ENCODE measurements at regions not wholly inside any gene's neighbourhood (a gene's known extent, or its start where the extent isn't known, plus 50 kb on each side); places are given as distances from the start of the nearest gene placed in this dataset.
"Not testable (repeated sequence)": the region's sequence is repeated elsewhere in the genome, so short reads cannot be mapped to it uniquely, and the experiment has no call there.

GRCh38 chr3:147304756-147305155, 101.6 kb downstream of the ZIC4 start:
- TF ChIP-seq POLR2AphosphoS5 (IDR thresholded peaks at IDR 0.05; ENCODE audit: borderline replicate concordance, low read depth, low read length) (no peak), FOXP2 (optimal IDR thresholded peaks at IDR 0.05; ENCODE audit: control extremely low read depth, extremely low read length, insufficient read depth) (no peak), EZH2 (IDR thresholded peaks at IDR 0.05) (no peak)
- H3K36me3 ChIP-seq (ENCODE audit: insufficient read depth, low read length): no peaks in the 10 kb centered on the region
- no peak for DNase-seq (ENCODE audit: low read depth, low spot score)
- H3K27ac ChIP-seq: 0 out of 2 replicates have a peak overlapping the region, but pooled peaks have one; percentile 16
- H3K9ac ChIP-seq (ENCODE audit: insufficient read length): no peak overlapping the region
- no peaks in the 10 kb centered on the region for H3K9me3 ChIP-seq (ENCODE audit: low read depth, low read length)
- no peak overlapping the region for H3K4me3 ChIP-seq

GRCh38 chr3:147301781-147302180, 104.6 kb downstream of the ZIC4 start:
- Histone ChIP-seq H3K36me3 (ENCODE audit: insufficient read depth, low read length) (no peaks in the 10 kb centered on the region), H3K9ac (ENCODE audit: insufficient read length) (no peak overlapping the region), H3K27ac (peak overlapping the region; percentile 56), H3K9me3 (ENCODE audit: low read depth, low read length) (no peaks in the 10 kb centered on the region), H3K4me3 (peak overlapping the region; percentile 13; the same call in 1 of the 2 replicates)
- peak; percentile 62 for DNase-seq (ENCODE audit: low read depth, low spot score)
- TF ChIP-seq EZH2 (IDR thresholded peaks at IDR 0.05) (no peak), POLR2AphosphoS5 (IDR thresholded peaks at IDR 0.05; ENCODE audit: borderline replicate concordance, low read depth, low read length) (peak; percentile 13; the same call in 1 of the 2 replicates), FOXP2 (optimal IDR thresholded peaks at IDR 0.05; ENCODE audit: control extremely low read depth, extremely low read length, insufficient read depth) (peak; percentile 84)

GRCh38 chr3:147299656-147300055, 106.7 kb downstream of the ZIC4 start:
- H3K9me3 ChIP-seq (ENCODE audit: low read depth, low read length): no peaks in the 10 kb centered on the region
- no peak for DNase-seq (ENCODE audit: low read depth, low spot score)
- no peak overlapping the region for H3K4me3 ChIP-seq
- H3K36me3 ChIP-seq (ENCODE audit: insufficient read depth, low read length): no peaks in the 10 kb centered on the region
- H3K27ac ChIP-seq: no peak overlapping the region
- H3K9ac ChIP-seq (ENCODE audit: insufficient read length): no peak overlapping the region
- TF ChIP-seq FOXP2 (optimal IDR thresholded peaks at IDR 0.05; ENCODE audit: control extremely low read depth, extremely low read length, insufficient read depth): no peak
- TF ChIP-seq EZH2 (IDR thresholded peaks at IDR 0.05): no peak
- TF ChIP-seq POLR2AphosphoS5 (IDR thresholded peaks at IDR 0.05; ENCODE audit: borderline replicate concordance, low read depth, low read length): no peak

GRCh38 chr3:147298511-147298982, 107.8 kb downstream of the ZIC4 start:
- TF ChIP-seq POLR2AphosphoS5 (IDR thresholded peaks at IDR 0.05; ENCODE audit: borderline replicate concordance, low read depth, low read length): no peak
- TF ChIP-seq FOXP2 (optimal IDR thresholded peaks at IDR 0.05; ENCODE audit: control extremely low read depth, extremely low read length, insufficient read depth): peak; percentile 72
- Histone ChIP-seq H3K9me3 (ENCODE audit: low read depth, low read length) (no peaks in the 10 kb centered on the region; the same call in 1 of the 2 replicates), H3K9ac (ENCODE audit: insufficient read length) (no peak overlapping the region), H3K27ac (peak overlapping the region; percentile 51), H3K36me3 (ENCODE audit: insufficient read depth, low read length) (no peaks in the 10 kb centered on the region), H3K4me3 (peak overlapping the region; percentile 70)
- peak; percentile 96 for DNase-seq (ENCODE audit: low read depth, low spot score)

GRCh38 chr3:147297761-147298350, 108.5 kb downstream of the ZIC4 start:
- no peak for TF ChIP-seq FOXP2 (optimal IDR thresholded peaks at IDR 0.05; ENCODE audit: control extremely low read depth, extremely low read length, insufficient read depth)
- no peak for TF ChIP-seq POLR2AphosphoS5 (IDR thresholded peaks at IDR 0.05; ENCODE audit: borderline replicate concordance, low read depth, low read length)
- TF ChIP-seq EZH2 (IDR thresholded peaks at IDR 0.05): no peak
- H3K9me3 ChIP-seq (ENCODE audit: low read depth, low read length): no peaks in the 10 kb centered on the region; the same call in 1 of the 2 replicates
- no peaks in the 10 kb centered on the region for H3K36me3 ChIP-seq (ENCODE audit: insufficient read depth, low read length)
- H3K9ac ChIP-seq (ENCODE audit: insufficient read length): no peak overlapping the region
- H3K4me3 ChIP-seq: peak overlapping the region; percentile 70
- no peak for DNase-seq (ENCODE audit: low read depth, low spot score)
- peak overlapping the region; percentile 51 for H3K27ac ChIP-seq

GRCh38 chr3:147287370-147287769, 119.0 kb downstream of the ZIC4 start:
- not testable (repeated sequence) for H3K4me3 ChIP-seq; DNase-seq (ENCODE audit: low read depth, low spot score); H3K9ac ChIP-seq (ENCODE audit: insufficient read length); H3K27ac ChIP-seq; H3K36me3 ChIP-seq (ENCODE audit: insufficient read depth, low read length); H3K9me3 ChIP-seq (ENCODE audit: low read depth, low read length)

DNA sequence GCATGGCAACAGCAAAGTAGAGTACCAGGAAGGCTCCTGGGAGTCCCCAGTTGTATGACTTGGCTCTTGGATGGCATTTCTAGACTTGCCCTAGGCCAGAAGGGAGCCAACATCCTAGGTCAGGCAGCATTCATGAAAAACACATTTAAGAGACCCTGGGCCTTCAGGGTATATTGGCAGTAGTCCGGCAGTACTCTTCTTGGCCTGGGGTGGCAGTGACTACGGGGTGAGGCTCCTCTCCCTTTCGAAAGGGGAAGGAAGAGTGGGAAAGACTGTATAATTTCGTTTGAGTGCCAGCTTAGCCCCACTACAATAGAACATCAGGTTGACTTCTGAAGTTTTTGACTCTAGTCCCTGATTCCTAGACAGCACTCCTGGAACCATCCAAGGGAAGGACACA, 136.4 kb downstream of the ZIC4 start:
- no peak for DNase-seq (ENCODE audit: low read depth, low spot score)
- H3K27ac ChIP-seq: no peak overlapping the region
- no peak overlapping the region for H3K4me3 ChIP-seq
- TF ChIP-seq POLR2AphosphoS5 (IDR thresholded peaks at IDR 0.05; ENCODE audit: borderline replicate concordance, low read depth, low read length): no peak
- no peak for TF ChIP-seq FOXP2 (optimal IDR thresholded peaks at IDR 0.05; ENCODE audit: control extremely low read depth, extremely low read length, insufficient read depth)
- no peak for TF ChIP-seq EZH2 (IDR thresholded peaks at IDR 0.05)
- no peak overlapping the region for H3K9ac ChIP-seq (ENCODE audit: insufficient read length)
- H3K36me3 ChIP-seq (ENCODE audit: insufficient read depth, low read length): no peaks in the 10 kb centered on the region
- no peaks in the 10 kb centered on the region; the same call in 1 of the 2 replicates for H3K9me3 ChIP-seq (ENCODE audit: low read depth, low read length)

DNA sequence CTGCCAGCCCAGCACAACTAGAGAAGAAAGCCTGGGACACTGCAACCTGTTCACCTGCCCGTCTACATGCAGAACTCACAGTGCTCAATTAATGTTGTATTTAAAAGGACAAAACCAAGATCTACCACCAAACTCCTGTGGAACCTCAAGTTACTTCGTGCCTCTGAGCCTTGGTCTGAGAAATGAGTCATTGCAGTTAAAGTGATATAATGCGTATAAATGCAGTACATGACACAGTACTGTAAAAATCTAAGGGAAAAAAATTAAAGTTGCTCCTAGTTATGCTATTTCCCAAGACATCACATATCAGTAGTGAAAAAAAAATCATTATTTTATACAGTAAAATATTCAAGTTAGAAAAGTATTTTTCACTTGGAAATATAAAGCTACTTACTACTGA, 138.9 kb downstream of the ZIC4 start:
- Histone ChIP-seq H3K9ac (ENCODE audit: insufficient read length) (no peak overlapping the region), H3K27ac (no peak overlapping the region), H3K4me3 (no peak overlapping the region), H3K36me3 (ENCODE audit: insufficient read depth, low read length) (no peaks in the 10 kb centered on the region), H3K9me3 (ENCODE audit: low read depth, low read length) (no peaks in the 10 kb centered on the region)
- TF ChIP-seq POLR2AphosphoS5 (IDR thresholded peaks at IDR 0.05; ENCODE audit: borderline replicate concordance, low read depth, low read length) (no peak), EZH2 (IDR thresholded peaks at IDR 0.05) (no peak), FOXP2 (optimal IDR thresholded peaks at IDR 0.05; ENCODE audit: control extremely low read depth, extremely low read length, insufficient read depth) (no peak)
- no peak for DNase-seq (ENCODE audit: low read depth, low spot score)

DNA sequence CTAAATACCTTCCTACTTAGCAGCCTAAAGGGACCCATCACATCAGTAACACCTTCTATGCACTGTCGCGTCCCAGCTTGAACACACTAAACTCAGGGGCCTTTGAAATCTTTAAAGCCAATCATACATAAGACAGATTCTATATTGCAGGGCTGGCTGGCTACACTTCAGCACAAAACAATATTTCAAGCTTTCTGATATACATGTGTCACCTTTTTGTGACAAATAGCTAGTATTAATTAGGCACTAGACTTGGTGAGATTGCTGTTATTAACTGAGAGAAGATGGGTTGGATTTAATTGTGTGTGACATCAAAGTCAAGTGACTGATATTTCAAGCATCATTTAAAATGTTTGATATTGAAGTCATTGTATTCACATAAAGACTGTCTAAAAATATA, 148.4 kb downstream of the ZIC4 start:
- H3K9ac ChIP-seq (ENCODE audit: insufficient read length): no peak overlapping the region
- H3K4me3 ChIP-seq: no peak overlapping the region
- no peaks in the 10 kb centered on the region for H3K9me3 ChIP-seq (ENCODE audit: low read depth, low read length)
- no peak for DNase-seq (ENCODE audit: low read depth, low spot score)
- H3K36me3 ChIP-seq (ENCODE audit: insufficient read depth, low read length): no peaks in the 10 kb centered on the region
- no peak overlapping the region for H3K27ac ChIP-seq
- TF ChIP-seq POLR2AphosphoS5 (IDR thresholded peaks at IDR 0.05; ENCODE audit: borderline replicate concordance, low read depth, low read length): no peak
- TF ChIP-seq EZH2 (IDR thresholded peaks at IDR 0.05): no peak
- no peak for TF ChIP-seq FOXP2 (optimal IDR thresholded peaks at IDR 0.05; ENCODE audit: control extremely low read depth, extremely low read length, insufficient read depth)
